ENCODE measurements at regions not wholly inside any gene's neighbourhood (a gene's known extent, or its start where the extent isn't known, plus 50 kb on each side); places are given as distances from the start of the nearest gene placed in this dataset.

DNA sequence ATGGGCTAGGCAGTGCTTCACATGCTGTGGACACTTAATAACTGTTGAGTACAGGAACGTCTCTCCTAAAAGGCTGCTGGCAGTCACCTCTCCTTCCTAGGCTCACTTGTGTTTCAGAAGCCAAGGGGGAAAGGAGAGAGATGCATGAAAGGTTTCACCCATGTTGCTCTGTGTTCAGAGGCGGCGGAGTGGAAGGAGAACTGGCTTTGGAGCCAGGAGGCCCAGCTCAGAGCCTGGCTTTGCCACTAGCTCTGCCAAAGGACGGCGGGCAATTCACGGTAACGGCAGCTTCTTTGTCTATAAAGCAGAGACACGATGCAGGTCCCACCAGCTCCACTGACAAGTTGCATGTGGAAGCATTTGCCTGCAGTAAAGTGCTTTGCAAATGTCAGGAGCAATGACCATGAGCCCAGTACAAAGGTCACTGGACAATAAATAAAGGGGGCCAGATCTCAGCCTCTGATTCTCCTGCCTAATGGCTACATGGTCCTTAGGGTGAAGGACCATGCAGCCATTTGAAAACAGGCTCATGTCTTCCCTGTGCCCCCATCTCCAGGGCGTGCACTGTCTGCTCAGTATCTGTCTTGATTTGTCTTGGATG, 171.7 kb upstream of the TLE3 start:
- no peak for TF ChIP-seq CTCF (IDR thresholded peaks at IDR 0.05; ENCODE audit: borderline replicate concordance, insufficient read depth, low read depth, low read length)
- H3K4me3 ChIP-seq (ENCODE audit: low read depth, low read length), result no peak overlapping the region

GRCh38 chr15:70268698-70269251, 171.1 kb upstream of the TLE3 start:
- no peak for TF ChIP-seq CTCF (IDR thresholded peaks at IDR 0.05; ENCODE audit: borderline replicate concordance, insufficient read depth, low read depth, low read length)
- no peak overlapping the region for H3K4me3 ChIP-seq (ENCODE audit: low read depth, low read length)

DNA sequence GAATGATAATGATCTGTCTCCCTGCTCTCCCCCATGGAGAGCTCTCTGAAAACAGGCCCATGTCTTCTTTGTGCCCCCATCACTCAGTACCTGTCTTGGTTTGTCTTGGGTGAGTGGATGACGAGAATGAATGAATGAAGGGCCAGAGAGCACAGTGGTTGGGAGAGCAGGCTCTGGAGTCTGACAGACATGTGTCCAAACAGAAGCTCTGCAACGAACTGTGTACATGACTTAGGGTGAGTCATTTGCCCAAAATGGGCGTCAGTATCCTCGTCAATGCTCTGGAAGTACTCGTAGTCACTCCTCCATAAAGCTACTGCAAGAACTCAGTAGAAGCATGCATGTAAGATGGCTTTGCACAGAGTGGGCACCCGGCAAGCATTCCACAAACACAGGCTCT, 170.2 kb upstream of the TLE3 start:
- TF ChIP-seq CTCF (IDR thresholded peaks at IDR 0.05; ENCODE audit: borderline replicate concordance, insufficient read depth, low read depth, low read length), result no peak
- no peak overlapping the region for H3K4me3 ChIP-seq (ENCODE audit: low read depth, low read length)

- no peak for TF ChIP-seq CTCF (IDR thresholded peaks at IDR 0.05; ENCODE audit: borderline replicate concordance, insufficient read depth, low read depth, low read length)
- H3K4me3 ChIP-seq (ENCODE audit: low read depth, low read length), result no peak overlapping the region
Measured at GRCh38 chr15:70267306-70267705, 169.6 kb upstream of the TLE3 start.

DNA sequence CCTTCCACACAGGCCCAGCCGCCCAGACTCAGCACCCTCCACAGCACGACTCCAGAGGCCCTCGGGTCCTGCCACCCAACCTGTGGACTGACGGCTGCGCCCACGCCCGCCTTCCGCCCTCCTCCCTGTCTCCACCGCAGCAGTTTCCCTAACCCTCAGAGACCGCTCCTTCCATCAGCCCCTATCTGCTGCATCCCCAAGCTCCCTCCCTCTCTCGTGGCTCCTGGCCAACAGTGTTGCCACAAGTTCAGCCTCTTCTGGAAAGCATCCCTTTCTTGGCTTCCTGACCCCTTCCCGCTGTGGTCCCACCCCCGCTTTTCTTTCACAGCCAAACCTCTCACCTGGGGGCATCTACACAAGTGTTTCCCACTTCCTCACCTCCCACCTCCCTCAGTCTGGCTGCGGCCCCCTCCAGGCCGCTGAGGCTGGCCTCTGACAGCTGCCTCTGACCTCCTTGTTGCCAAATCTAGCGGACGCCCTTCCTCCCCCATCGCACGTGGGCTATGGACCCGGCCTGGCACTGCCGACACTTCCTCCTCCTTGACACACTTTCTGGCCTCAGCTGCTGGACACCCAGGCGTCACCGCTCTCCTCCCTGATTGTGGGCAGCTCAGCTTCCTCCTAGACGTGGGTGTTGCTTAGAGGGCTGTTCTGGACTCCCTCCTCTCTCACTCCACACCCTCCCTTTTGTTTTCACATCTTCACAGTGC, 168.8 kb upstream of the TLE3 start:
- no peak for TF ChIP-seq CTCF (IDR thresholded peaks at IDR 0.05; ENCODE audit: borderline replicate concordance, insufficient read depth, low read depth, low read length)
- H3K4me3 ChIP-seq (ENCODE audit: low read depth, low read length), result no peak overlapping the region

GRCh38 chr15:70265986-70266385, 168.3 kb upstream of the TLE3 start:
- no peak overlapping the region for H3K4me3 ChIP-seq (ENCODE audit: low read depth, low read length)
- TF ChIP-seq CTCF (IDR thresholded peaks at IDR 0.05; ENCODE audit: borderline replicate concordance, insufficient read depth, low read depth, low read length), result no peak

GRCh38 chr15:70265466-70265978, 167.8 kb upstream of the TLE3 start:
- no peak overlapping the region for H3K4me3 ChIP-seq (ENCODE audit: low read depth, low read length)
- 0 out of 2 replicates have a peak, but pooled peaks have one; percentile 10 for TF ChIP-seq CTCF (IDR thresholded peaks at IDR 0.05; ENCODE audit: borderline replicate concordance, insufficient read depth, low read depth, low read length)

All from GM12875 (cell line).